ENCODE measurements at regions not wholly inside any gene's neighbourhood (a gene's known extent, or its start where the extent isn't known, plus 50 kb on each side); places are given as distances from the start of the nearest gene placed in this dataset.

- no peak for DNase-seq (ENCODE audit: extremely low spot score, unreplicated experiment)
- H3K9me3 Mint-ChIP-seq, result no peaks in the 10 kb centered on the region
- TF ChIP-seq CTCF (conservative IDR thresholded peaks at IDR 0.05), result no peak
- H3K36me3 Mint-ChIP-seq, result no peaks in the 10 kb centered on the region
- H3K27ac Mint-ChIP-seq, result no peak overlapping the region
- H3K4me1 Mint-ChIP-seq (ENCODE audit: unreplicated experiment), result peaks cover 16% of the 10 kb centered on the region
- H3K27me3 Mint-ChIP-seq, result no peaks in the 10 kb centered on the region
- H3K4me3 Mint-ChIP-seq, result no peak overlapping the region
Measured at GRCh38 chr18:45174629-45175136, 440.6 kb upstream of the SLC14A2 start.

GRCh38 chr18:45175511-45175910 is 439.8 kb upstream of the SLC14A2 start:
- peaks cover 16% of the 10 kb centered on the region for H3K4me1 Mint-ChIP-seq (ENCODE audit: unreplicated experiment)
- no peak overlapping the region for H3K27ac Mint-ChIP-seq
- no peak for TF ChIP-seq CTCF (conservative IDR thresholded peaks at IDR 0.05)
- no peaks in the 10 kb centered on the region for H3K27me3 Mint-ChIP-seq
- no peak overlapping the region for H3K4me3 Mint-ChIP-seq
- no peaks in the 10 kb centered on the region for H3K9me3 Mint-ChIP-seq
- H3K36me3 Mint-ChIP-seq, result no peaks in the 10 kb centered on the region
- no peak for DNase-seq (ENCODE audit: extremely low spot score, unreplicated experiment)

GRCh38 chr18:45186832-45187231 is 428.4 kb upstream of the SLC14A2 start:
- TF ChIP-seq CTCF (conservative IDR thresholded peaks at IDR 0.05), result no peak
- no peak for DNase-seq (ENCODE audit: extremely low spot score, unreplicated experiment)
- Mint-ChIP-seq H3K27ac (no peak overlapping the region), H3K9me3 (peaks cover 5% of the 10 kb centered on the region), H3K36me3 (no peaks in the 10 kb centered on the region), H3K27me3 (no peaks in the 10 kb centered on the region), H3K4me3 (no peak overlapping the region), H3K4me1 (ENCODE audit: unreplicated experiment) (peaks cover 3% of the 10 kb centered on the region)

GRCh38 chr18:45191795-45192194 is 423.5 kb upstream of the SLC14A2 start:
- Mint-ChIP-seq H3K27ac (no peak overlapping the region), H3K9me3 (no peaks in the 10 kb centered on the region), H3K27me3 (no peaks in the 10 kb centered on the region), H3K36me3 (no peaks in the 10 kb centered on the region), H3K4me1 (ENCODE audit: unreplicated experiment) (peaks cover 6% of the 10 kb centered on the region), H3K4me3 (no peak overlapping the region)
- no peak for DNase-seq (ENCODE audit: extremely low spot score, unreplicated experiment)
- TF ChIP-seq CTCF (conservative IDR thresholded peaks at IDR 0.05), result no peak

GRCh38 chr18:45197526-45197970 is 417.7 kb upstream of the SLC14A2 start:
- no peak for DNase-seq (ENCODE audit: extremely low spot score, unreplicated experiment)
- peaks cover 6% of the 10 kb centered on the region for H3K4me1 Mint-ChIP-seq (ENCODE audit: unreplicated experiment)
- no peak for TF ChIP-seq CTCF (conservative IDR thresholded peaks at IDR 0.05)
- no peak overlapping the region for H3K27ac Mint-ChIP-seq
- H3K9me3 Mint-ChIP-seq, result peaks cover 11% of the 10 kb centered on the region
- H3K27me3 Mint-ChIP-seq, result no peaks in the 10 kb centered on the region
- no peak overlapping the region for H3K4me3 Mint-ChIP-seq
- H3K36me3 Mint-ChIP-seq, result no peaks in the 10 kb centered on the region

- no peak for TF ChIP-seq CTCF (conservative IDR thresholded peaks at IDR 0.05)
Measured at GRCh38 chr18:45198526-45198925, 416.8 kb upstream of the SLC14A2 start.

More at GRCh38 chr18:45198526-45198925, 416.8 kb upstream of the SLC14A2 start:
- H3K9me3 Mint-ChIP-seq, result peaks cover 11% of the 10 kb centered on the region
- H3K27ac Mint-ChIP-seq, result no peak overlapping the region
- H3K4me1 Mint-ChIP-seq (ENCODE audit: unreplicated experiment), result peaks cover 8% of the 10 kb centered on the region
- no peak for DNase-seq (ENCODE audit: extremely low spot score, unreplicated experiment)
- H3K4me3 Mint-ChIP-seq, result no peak overlapping the region
- H3K27me3 Mint-ChIP-seq, result no peaks in the 10 kb centered on the region
- H3K36me3 Mint-ChIP-seq, result no peaks in the 10 kb centered on the region
